H9 (cell line): ENCODE measurements at regions not wholly inside any gene's neighbourhood (a gene's known extent, or its start where the extent isn't known, plus 50 kb on each side); places are given as distances from the start of the nearest gene placed in this dataset.

ENCODE experiments used
- DNase-seq: peaks from one replicate; pipeline ENCODE4 v3.0.0-alpha.2; 2017
- H2AFZ ChIP-seq: one replicate; pipeline ENCODE4 v1.6.1; 2013; ENCODE audit warnings: mild to moderate bottlenecking, low read length, control low read depth, moderate library complexity
- H2AK5ac ChIP-seq: 2 replicates; pipeline ENCODE4 v1.6.1; 2013; ENCODE audit warnings: low read length, control low read depth, mixed read lengths; ENCODE audit not compliant: insufficient read length
- H2BK120ac ChIP-seq: one replicate; pipeline ENCODE4 v1.6.1; 2013; ENCODE audit warnings: low read depth, mild to moderate bottlenecking, low read length, control low read depth, inconsistent platforms; ENCODE audit not compliant: poor library complexity, severe bottlenecking
- H2BK12ac ChIP-seq: 2 replicates; pipeline ENCODE4 v1.6.1; 2013; ENCODE audit warnings: low read length, control low read depth, mixed read lengths, low read depth; ENCODE audit not compliant: insufficient read length
- H2BK15ac ChIP-seq: 2 replicates; pipeline ENCODE4 v1.6.1; 2013; ENCODE audit warnings: low read depth, low read length, control low read depth
- H2BK20ac ChIP-seq: one replicate; pipeline ENCODE4 v1.6.1; 2013; ENCODE audit warnings: low read depth, mild to moderate bottlenecking, low read length, control low read depth, inconsistent platforms; ENCODE audit not compliant: poor library complexity, severe bottlenecking
- H2BK5ac ChIP-seq: 2 replicates; pipeline ENCODE4 v1.6.1; 2013; ENCODE audit warnings: low read length, control low read depth, mixed read lengths; ENCODE audit not compliant: insufficient read length
- H3K14ac ChIP-seq: 2 replicates; pipeline ENCODE4 v1.6.1; 2013; ENCODE audit warnings: low read length, control low read depth; ENCODE audit not compliant: insufficient read depth
- H3K18ac ChIP-seq: 2 replicates; pipeline ENCODE4 v1.6.1; 2013; ENCODE audit warnings: low read depth, mild to moderate bottlenecking, mixed read lengths, low read length, control low read depth; ENCODE audit not compliant: insufficient read length
- H3K23ac ChIP-seq: 2 replicates; pipeline ENCODE4 v1.6.1; 2013; ENCODE audit warnings: low read length, control low read depth, mixed read lengths, low read depth; ENCODE audit not compliant: insufficient read length
- H3K23me2 ChIP-seq: 2 replicates; pipeline ENCODE4 v1.6.1; 2013; ENCODE audit warnings: low read depth, mild to moderate bottlenecking, mixed read lengths, low read length, control low read depth; ENCODE audit not compliant: insufficient read length, poor library complexity, severe bottlenecking
- H3K27ac ChIP-seq: 2 replicates; pipeline ENCODE4 v1.5.1; 2013; ENCODE audit warnings: low read length, control low read depth, mixed read lengths, low read depth; ENCODE audit not compliant: insufficient read length
- H3K27me3 ChIP-seq: 2 replicates; pipeline ENCODE4 v1.6.1; 2013; ENCODE audit warnings: low read length, control low read depth, inconsistent platforms; ENCODE audit not compliant: insufficient read depth
- H3K4ac ChIP-seq: 2 replicates; pipeline ENCODE4 v1.6.1; 2013; ENCODE audit warnings: low read depth, mild to moderate bottlenecking, control low read depth, inconsistent platforms, low read length, moderate library complexity
- H3K4me1 ChIP-seq: 2 replicates; pipeline ENCODE4 v1.6.1; 2013; ENCODE audit warnings: low read length, control low read depth, inconsistent platforms; ENCODE audit not compliant: insufficient read depth
- H3K4me2 ChIP-seq: 2 replicates; pipeline ENCODE4 v1.6.1; 2013; ENCODE audit warnings: low read length, control low read depth, mixed read lengths; ENCODE audit not compliant: insufficient read length, insufficient read depth
- H3K56ac ChIP-seq: 2 replicates; pipeline ENCODE4 v1.6.1; 2013; ENCODE audit warnings: low read depth, mild to moderate bottlenecking, mixed read lengths, low read length, control low read depth; ENCODE audit not compliant: insufficient read length
- H3K79me1 ChIP-seq: 2 replicates; pipeline ENCODE4 v1.6.1; 2013; ENCODE audit warnings: low read depth, mild to moderate bottlenecking, moderate library complexity, low read length, control low read depth, inconsistent platforms; ENCODE audit not compliant: insufficient read depth, poor library complexity, severe bottlenecking
- H3K79me2 ChIP-seq: 2 replicates; pipeline ENCODE4 v1.6.1; 2013; ENCODE audit warnings: low read length, control low read depth, inconsistent platforms; ENCODE audit not compliant: insufficient read depth
- H3K9ac ChIP-seq: 2 replicates; pipeline ENCODE4 v1.6.1; 2013; ENCODE audit warnings: low read length, control low read depth, mixed read lengths; ENCODE audit not compliant: insufficient read length; ENCODE audit errors: extremely low read depth
- H3K9me3 ChIP-seq: one replicate; pipeline ENCODE4 v1.6.1; 2013; ENCODE audit warnings: low read depth, low read length, inconsistent platforms; ENCODE audit not compliant: control insufficient read depth
- H3T11ph ChIP-seq: one replicate; pipeline ENCODE4 v1.6.1; 2013; ENCODE audit warnings: mild to moderate bottlenecking, low read length, control low read depth, inconsistent platforms
- H4K20me1 ChIP-seq: one replicate; pipeline ENCODE4 v1.6.1; 2013; ENCODE audit not compliant: control insufficient read depth, insufficient read length, insufficient read depth
- H4K5ac ChIP-seq: 2 replicates; pipeline ENCODE4 v1.6.1; 2013; ENCODE audit warnings: low read depth, mild to moderate bottlenecking, mixed read lengths, low read length, control low read depth; ENCODE audit not compliant: insufficient read length
- H4K8ac ChIP-seq: replicated peaks from 2 replicates; pipeline ENCODE4 v1.6.1; 2013; ENCODE audit warnings: low read length, control low read depth, mixed read lengths, low read depth; ENCODE audit not compliant: insufficient read length
- H4K91ac ChIP-seq: 2 replicates; pipeline ENCODE4 v1.6.1; 2013; ENCODE audit warnings: low read depth, mild to moderate bottlenecking, moderate library complexity, mixed read lengths, low read length, control low read depth; ENCODE audit not compliant: insufficient read length
- H3K27ac Mint-ChIP-seq, 3 experiments: 2 replicates in 2 of 3; 3 replicates in 1 of 3; pipeline ENCODE4 v1.8.0; 2020 to 2021; ENCODE audit warnings: mixed read lengths in 3 of 3, mild to moderate bottlenecking in 1 of 3, moderate library complexity in 1 of 3
- H3K27me3 Mint-ChIP-seq: 2 replicates; pipeline ENCODE4 v1.8.0; 2021; ENCODE audit warnings: low read depth, mild to moderate bottlenecking, moderate library complexity, mixed read lengths
- H3K36me3 Mint-ChIP-seq, 3 experiments: 2 replicates in 2 of 3; 3 replicates in 1 of 3; pipeline ENCODE4 v1.8.0; 2020 to 2021; ENCODE audit warnings: low read depth in 3 of 3, mixed read lengths in 3 of 3; ENCODE audit not compliant: insufficient read depth in 1 of 3
- H3K4me1 Mint-ChIP-seq, 2 experiments: 2 replicates each; pipeline ENCODE4 v1.8.0; 2020; ENCODE audit warnings: mixed read lengths in 2 of 2
- H3K4me3 Mint-ChIP-seq, 2 experiments: 2 replicates in 1 of 2; 3 replicates in 1 of 2; pipeline ENCODE4 v1.8.0; 2020 to 2021; ENCODE audit warnings: mild to moderate bottlenecking in 2 of 2, mixed read lengths in 2 of 2, moderate library complexity in 1 of 2
- H3K9me3 Mint-ChIP-seq, 2 experiments: 2 replicates in 1 of 2; 3 replicates in 1 of 2; pipeline ENCODE4 v1.8.0; 2020; ENCODE audit warnings: mild to moderate bottlenecking in 2 of 2, mixed read lengths in 2 of 2, moderate library complexity in 1 of 2
- WGBS: extraction: QIAGEN DNeasy Blood & Tissue Kit; methylation state at CpG from one replicate; pipeline ENCODE4 v1.1.7; 2013; ENCODE audit warnings: missing lambda C conversion rate, low lambda C conversion rate, mixed read lengths; ENCODE audit not compliant: insufficient read length; ENCODE audit errors: extremely low coverage; 5-methylcytosine and 5-hydroxymethylcytosine counted together
- TF ChIP-seq, protein P1 (sequence below): fragments of 200-600 bp; sonication (generic); conservative IDR thresholded peaks from 3 replicates; pipeline ENCODE4 v1.8.0; 2021; ENCODE audit warnings: antibody characterized with exemption, mild to moderate bottlenecking

DNA sequence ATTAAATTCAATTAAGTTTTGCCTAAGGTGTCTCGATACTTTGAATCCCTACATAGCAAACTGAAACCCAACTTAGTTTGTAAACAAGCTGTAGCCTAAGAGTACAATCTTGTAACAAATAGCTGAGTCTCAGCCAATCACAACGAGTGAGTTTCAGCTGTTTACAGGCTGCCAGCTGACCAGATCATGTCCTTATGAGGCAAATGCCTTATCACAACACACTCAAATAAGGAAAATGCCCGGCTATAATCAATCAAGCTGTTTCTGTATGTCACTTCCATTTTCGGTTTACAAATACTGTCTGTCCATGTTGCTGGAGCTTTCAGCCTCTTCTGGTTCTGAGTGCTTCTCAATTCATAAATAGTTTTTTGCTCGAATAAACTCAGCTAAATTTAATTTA, 943.8 kb downstream of the SLC16A7 start:
- Histone ChIP-seq H3K56ac (no peak overlapping the region), H3K79me2 (no peaks in the 10 kb centered on the region), H2AFZ (no peak overlapping the region), H3K18ac (no peak overlapping the region), H3K4me2 (no peak overlapping the region), H3K23ac (no peak overlapping the region), H2BK5ac (no peak overlapping the region), H4K91ac (no peak overlapping the region), H4K20me1 (no peaks in the 10 kb centered on the region), H3K14ac (no peak overlapping the region), H3T11ph (no peak overlapping the region), H3K4me1 (no peaks in the 10 kb centered on the region), H3K27ac (no peak overlapping the region), H3K9me3 (no peaks in the 10 kb centered on the region), H2BK120ac (no peak overlapping the region), H3K79me1 (no peaks in the 10 kb centered on the region), H2BK20ac (no peak overlapping the region), H3K23me2 (no peaks in the 10 kb centered on the region), H2BK15ac (no peak overlapping the region), H4K8ac (no peak overlapping the region), H3K27me3 (no peaks in the 10 kb centered on the region), H2BK12ac (no peak overlapping the region), H4K5ac (no peak overlapping the region), H3K9ac (no peak overlapping the region), H3K4ac (no peak overlapping the region), H2AK5ac (no peak overlapping the region)
- no peak for DNase-seq
- no peaks in the 10 kb centered on the region for H3K4me1 Mint-ChIP-seq
- no peaks in the 10 kb centered on the region for H3K9me3 Mint-ChIP-seq
- no peaks in the 10 kb centered on the region for H3K36me3 Mint-ChIP-seq
- H3K4me3 Mint-ChIP-seq, result no peak overlapping the region
- TF ChIP-seq, protein P1, sequence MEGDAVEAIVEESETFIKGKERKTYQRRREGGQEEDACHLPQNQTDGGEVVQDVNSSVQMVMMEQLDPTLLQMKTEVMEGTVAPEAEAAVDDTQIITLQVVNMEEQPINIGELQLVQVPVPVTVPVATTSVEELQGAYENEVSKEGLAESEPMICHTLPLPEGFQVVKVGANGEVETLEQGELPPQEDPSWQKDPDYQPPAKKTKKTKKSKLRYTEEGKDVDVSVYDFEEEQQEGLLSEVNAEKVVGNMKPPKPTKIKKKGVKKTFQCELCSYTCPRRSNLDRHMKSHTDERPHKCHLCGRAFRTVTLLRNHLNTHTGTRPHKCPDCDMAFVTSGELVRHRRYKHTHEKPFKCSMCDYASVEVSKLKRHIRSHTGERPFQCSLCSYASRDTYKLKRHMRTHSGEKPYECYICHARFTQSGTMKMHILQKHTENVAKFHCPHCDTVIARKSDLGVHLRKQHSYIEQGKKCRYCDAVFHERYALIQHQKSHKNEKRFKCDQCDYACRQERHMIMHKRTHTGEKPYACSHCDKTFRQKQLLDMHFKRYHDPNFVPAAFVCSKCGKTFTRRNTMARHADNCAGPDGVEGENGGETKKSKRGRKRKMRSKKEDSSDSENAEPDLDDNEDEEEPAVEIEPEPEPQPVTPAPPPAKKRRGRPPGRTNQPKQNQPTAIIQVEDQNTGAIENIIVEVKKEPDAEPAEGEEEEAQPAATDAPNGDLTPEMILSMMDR, result no peak
- H3K27me3 Mint-ChIP-seq, result no peaks in the 10 kb centered on the region
- no CpG with 5 or more reads among the region's 5 CpGs for WGBS
- H3K27ac Mint-ChIP-seq, result no peak overlapping the region
